ENCODE measurements at regions not wholly inside any gene's neighbourhood (a gene's known extent, or its start where the extent isn't known, plus 50 kb on each side); places are given as distances from the start of the nearest gene placed in this dataset.

DNA sequence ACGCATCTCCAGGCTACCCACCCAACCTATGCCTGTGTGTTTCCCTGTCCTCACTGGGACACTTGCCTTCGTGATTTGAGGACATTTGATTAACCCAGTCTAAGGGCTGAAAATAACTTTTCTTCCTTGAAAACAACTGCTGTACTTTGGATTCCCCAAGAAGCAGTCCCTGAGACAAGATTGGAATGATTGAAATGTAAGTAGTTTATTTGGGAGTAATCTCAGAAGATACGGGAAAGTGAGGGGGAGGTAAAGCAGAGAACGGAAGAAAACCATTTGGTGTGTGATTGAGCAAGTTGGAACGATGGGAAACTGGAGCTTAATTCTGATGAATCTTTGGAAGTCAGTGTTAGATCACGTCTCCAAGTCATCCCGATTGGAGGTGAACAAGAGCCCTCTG lies 143.8 kb upstream of the LMCD1 start:
- no peak for DNase-seq (ENCODE audit: low read depth)

DNA sequence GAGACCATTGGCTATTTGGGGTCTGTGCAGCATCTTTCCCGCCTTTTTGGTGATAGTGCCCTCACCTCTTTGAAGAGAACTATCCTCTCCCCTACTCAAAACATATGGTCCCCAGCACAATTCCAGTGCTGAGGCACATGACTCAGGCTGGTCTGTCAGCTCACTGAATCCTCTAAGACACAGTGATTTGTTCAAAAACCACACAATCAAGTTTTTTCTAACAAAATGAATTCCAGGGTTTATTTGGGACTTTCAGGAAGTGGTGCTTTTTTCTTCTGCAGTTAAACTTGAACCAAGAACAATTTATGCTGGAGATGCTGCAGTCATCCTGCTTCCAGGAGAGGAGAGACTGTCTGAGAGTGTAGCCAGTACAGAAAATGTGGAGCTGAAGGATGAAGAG lies 142.5 kb upstream of the LMCD1 start:
- DNase-seq (ENCODE audit: low read depth), result no peak

DNA sequence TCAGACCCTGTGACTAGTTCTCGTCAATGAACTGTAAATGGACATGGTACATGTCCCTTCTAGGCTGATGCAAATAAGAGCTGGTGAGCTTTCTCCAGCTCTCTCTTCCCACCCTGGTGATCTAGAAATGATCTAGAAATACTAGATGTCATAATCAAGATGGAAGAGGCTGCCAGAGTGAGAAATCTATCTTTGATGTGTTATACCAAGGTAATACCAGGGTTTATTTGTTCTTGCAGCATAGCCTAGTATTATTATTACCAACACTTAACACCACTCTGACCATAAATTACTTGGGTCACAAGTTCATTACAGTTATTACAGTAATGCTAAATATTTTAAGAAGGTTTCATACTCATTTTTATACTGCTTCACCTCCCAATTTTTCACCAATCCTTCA lies 138.4 kb upstream of the LMCD1 start:
- DNase-seq (ENCODE audit: low read depth), result no peak

DNA sequence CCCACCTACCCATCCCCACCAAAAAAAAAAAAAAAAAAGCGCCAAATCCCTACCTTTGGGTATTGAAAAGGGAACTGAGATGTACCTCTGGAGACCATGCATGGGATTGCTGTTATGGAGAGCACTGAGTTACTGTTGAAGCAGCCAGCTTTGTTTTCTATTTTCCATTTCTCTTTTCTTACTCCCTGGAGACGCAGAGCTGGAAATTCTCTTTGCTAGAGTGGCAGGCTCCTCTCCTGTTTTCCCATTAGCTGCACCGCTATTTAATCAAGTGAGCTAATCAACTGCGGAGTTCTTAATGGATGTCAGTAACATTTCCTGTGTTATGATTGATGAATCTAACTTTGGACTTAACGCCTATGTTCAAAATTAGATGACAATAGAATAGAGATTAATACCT lies 136.1 kb upstream of the LMCD1 start:
- no peak for DNase-seq (ENCODE audit: low read depth)

DNA sequence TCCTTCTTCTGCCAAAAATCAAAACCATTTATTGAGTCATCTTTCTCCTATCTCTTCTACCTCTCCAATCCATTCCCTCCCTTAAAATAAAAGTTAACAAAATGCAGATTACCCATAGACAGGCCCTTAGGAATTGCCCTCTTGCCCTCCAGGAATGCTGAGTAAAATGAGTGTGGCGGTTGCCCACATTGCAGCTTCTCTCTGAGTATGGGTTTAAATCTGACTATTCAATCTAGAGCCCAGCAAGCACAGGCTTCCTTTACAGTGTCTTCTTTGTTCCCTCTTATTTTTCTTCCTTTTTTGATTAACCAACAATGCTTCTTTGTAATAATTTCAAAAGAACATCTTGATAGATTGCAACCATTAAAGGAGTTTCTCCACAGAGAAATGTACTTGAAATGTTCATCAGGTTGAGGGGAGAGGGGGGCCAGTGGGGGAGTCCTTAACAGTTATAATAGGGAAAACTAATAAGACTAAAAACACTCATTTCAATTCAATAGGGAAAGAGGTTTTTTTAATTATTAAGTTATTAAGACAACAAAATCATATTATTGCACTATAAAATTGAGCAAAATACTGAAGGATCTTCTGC lies 135.3 kb upstream of the LMCD1 start:
- no peak for DNase-seq (ENCODE audit: low read depth)

DNA sequence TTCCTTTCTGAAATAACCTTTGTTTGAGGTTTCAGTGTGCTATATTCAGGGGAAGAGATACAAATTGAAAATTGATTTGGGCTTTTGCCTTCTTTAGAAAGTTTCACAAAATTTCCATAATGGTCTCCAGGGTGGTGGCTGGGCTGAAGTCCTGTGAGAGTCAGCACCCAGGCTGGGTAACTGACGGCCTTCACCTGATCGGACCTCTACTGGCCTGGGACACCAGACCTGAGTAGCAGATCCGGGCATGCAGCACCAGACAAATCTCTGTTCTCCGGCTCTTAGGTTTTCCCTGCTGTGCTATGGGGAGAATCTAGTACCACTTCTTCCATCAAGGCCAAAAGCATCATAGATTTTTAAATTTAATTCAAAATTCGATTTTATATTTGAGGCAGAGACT lies 133.0 kb upstream of the LMCD1 start:
- DNase-seq (ENCODE audit: low read depth), result no peak

DNA sequence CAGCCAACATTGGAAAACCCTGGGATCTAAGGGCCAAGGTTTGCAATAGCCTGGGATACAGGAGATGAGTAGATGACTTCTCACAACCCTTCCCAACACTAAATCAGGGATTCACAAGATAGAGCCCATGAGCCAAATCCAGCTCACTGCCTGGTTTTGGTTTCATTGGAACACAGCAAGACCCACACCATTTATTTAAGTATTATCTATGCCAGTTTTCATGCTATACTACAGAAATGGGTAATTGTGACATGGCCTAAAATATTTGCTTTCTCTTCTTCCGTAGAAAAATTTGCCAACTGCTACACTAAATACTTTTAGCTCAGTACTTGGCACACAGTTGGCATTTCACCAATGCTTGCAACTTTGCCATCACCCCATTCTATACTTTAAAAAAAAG lies 132.0 kb upstream of the LMCD1 start:
- DNase-seq (ENCODE audit: low read depth), result no peak

DNA sequence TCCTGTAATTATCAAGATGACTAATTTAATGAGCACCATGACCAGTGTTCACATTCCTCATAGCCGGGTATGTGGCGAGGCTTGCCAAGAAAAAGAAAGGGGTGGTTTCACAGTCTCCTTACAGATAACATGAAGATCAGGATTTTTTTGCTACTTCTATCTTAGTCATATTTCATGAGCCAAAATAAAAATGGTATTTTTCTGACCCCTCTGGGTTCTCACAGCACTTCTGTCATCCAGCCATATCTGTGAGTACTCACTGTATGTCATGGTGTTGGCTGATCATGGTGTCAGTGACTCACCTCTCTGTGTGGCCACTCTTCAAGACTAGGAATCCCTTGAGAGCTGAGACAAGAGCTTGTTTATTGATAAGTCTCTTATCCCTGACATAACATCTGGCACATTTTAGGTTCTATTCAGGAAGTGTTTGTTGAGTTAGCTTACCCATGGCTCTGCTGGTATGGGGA lies 130.5 kb upstream of the LMCD1 start:
- no peak for DNase-seq (ENCODE audit: low read depth)

DNA sequence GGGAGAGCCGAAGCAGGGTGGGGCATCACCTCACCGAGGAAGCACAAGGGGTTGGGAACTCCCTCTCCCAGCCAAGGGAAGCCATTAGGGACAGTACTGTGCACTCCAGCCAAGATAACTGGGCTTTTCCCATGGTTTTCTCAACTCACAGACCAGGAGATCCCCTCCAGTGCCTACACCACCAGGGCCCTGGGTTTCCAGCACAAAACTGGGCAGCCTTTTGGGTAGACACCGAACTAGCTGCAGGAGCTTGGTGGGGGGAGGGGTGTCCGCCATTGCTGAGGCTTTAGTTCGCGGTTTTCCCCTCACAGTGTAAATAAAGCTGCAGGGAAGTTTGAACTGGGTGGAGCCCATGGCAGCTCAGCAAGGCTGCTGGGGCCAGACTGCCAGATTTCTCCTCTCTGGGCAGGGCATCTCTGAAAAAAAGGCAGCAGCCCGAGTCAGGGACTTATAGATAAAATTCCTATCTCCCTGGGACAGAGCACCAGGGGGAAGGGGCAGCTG lies 129.6 kb upstream of the LMCD1 start:
- no peak for DNase-seq (ENCODE audit: low read depth)

DNA sequence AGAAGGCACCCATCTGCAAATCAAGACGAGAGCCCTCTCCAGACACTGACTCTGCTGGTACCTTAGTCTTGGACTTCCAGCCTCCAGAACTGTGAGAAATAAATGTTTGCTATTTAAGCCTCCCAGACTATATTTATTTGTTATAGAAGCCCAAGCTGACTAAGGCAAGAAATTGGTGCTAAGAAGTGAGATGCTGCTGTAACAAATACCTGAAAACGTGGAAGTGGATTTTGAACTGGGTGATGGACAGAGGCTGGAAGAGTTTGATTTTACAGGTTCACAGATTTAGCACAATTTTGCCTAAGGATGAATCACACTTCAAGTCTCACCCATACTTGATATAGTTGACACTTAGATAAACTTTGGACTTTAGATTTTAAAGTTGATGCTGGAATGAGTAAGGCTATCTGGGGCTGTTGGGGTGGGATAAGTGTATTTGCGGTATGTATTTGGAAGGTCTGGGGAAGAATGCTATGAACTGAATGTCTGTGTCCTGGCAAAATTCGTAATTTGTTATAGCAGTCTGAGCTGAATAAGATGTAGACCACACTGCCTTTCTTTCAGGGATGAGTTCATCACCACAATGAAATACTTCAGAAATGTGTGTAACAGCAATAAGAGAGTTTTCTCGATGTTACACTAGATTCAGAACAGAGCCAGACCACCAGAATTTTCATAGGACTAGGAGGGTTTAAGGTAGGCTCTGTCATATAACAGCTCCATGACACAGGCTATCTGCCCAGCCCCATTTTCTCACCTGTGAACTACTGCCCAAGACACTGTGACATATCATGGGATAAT lies 120.5 kb upstream of the LMCD1 start:
- DNase-seq (ENCODE audit: low read depth), result no peak

DNA sequence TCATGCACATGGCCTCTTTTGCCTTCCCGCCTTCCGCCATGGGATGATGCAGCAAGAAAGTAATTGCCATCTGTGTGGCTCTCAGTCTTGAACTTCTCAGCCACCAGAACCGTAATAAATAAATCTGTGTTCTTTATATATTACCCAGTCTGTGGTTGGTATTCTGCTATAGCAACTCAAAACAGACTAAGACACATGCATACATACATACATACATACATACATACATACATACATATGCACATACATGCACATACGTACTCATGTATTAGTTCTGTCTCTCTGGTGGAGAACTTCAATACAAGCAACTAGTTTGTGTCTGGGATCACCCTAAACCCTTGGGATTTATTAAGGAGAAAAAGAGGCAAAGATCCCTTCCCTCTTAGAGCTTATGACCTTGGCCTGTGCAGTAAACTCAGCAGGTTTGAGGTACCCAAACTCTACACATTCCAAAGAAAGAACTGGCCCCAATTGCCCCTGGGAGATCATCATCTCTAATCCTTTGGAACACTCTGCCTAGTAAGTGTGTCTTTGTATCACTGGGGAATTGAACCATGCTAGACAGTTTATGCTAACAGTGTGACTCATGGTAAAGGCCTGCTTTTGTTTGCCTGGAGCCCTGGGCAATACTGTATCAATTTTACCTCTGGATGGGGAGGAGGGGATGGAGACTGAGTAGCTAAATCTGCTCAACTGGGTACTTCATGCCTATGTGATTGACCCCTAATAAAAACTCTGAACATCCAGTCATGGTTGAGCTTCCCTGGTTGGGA lies 115.6 kb upstream of the LMCD1 start:
- DNase-seq (ENCODE audit: low read depth), result no peak

DNA sequence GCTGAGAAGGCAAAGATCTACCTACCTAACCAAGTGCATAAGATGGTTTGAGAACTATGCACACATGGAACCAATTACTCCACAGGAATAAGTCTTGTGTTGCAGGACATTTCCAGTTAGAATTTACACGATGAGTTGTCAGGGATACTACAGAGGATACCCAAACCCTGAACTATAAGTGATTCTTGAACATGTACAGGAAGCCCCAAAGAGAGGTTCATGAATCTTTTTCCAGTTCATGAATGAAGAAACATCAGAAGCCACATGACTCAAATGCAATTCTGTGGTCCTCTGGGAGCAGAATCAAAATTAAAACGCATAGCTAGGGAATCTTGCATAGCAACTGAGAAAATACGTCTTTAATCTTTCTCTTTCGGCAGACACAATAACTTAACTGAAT lies 114.1 kb upstream of the LMCD1 start:
- DNase-seq (ENCODE audit: low read depth), result no peak

DNA sequence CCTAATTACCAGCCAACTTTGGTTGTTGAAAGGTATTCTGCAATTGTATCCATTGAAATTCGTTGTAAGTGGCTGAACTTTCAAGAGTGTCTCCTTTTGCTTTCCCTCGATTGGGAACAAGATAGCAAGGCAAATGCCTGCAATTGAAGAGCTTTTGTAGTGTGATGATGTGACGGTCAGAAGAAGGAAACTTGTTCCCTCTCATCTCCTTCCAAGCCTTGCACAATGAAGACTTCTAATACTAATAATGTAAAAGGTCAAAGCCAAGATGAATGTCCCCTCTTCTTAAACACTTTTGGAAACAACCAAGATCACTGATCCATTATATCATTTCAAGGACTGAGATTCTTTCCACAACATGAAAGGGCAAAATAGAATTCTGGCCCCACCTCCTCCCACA lies 101.9 kb upstream of the LMCD1 start:
- DNase-seq (ENCODE audit: low read depth), result no peak

DNA sequence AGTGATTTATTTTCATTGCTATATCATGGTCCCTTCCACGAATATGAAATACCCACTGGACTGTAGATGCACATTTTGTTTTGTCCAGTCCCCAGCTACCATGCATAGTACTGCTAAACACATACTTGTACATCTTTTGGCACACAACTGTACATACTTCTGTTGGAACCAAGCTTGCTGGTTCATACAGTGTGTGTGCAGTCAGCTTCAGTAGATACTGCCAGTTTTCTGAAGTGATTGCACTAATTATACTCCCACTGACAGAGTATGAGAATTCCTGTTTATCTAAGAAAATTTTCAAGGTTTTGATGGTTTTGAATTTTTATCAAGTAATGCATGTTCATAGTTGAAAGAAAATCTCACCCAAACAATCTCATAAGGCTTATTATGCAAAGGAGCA lies 100.7 kb upstream of the LMCD1 start:
- DNase-seq (ENCODE audit: low read depth), result no peak

DNA sequence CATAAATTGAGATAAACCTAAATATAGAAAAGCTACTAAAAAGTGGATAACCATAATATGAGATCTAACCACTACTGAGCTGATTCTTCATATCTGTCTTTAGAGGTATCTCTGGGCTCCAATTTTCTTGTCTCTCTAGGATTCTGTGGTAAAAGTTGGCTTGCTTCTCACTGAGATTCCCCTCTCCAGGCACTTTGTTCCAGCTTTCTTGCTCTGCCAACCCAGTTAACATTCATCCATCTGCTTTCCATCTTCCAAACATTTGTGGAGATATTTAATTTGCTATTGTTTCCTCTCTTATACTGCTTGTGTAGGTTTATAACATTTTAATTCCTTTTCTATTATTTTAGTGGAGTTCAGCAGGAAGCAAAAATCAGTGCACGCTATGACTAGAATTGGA lies 97.6 kb upstream of the LMCD1 start:
- DNase-seq (ENCODE audit: low read depth), result no peak

DNA sequence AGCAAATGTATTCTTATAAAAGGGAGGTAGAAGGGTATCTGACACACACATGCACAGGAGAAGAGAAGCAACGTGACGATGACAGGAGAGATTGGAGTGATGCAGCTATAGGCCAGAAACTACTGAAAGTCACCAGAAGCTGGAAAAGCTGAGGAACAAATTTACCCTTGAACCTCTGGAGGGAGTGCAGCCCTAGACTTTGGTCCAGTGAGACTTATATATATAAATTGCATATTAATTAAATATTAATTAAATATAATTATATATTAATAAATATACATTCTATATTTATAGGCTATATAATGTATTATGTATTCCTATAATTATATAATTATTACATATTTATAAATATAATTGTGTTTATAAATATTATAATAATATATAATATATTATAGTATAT lies 96.5 kb upstream of the LMCD1 start:
- DNase-seq (ENCODE audit: low read depth), result no peak

DNA sequence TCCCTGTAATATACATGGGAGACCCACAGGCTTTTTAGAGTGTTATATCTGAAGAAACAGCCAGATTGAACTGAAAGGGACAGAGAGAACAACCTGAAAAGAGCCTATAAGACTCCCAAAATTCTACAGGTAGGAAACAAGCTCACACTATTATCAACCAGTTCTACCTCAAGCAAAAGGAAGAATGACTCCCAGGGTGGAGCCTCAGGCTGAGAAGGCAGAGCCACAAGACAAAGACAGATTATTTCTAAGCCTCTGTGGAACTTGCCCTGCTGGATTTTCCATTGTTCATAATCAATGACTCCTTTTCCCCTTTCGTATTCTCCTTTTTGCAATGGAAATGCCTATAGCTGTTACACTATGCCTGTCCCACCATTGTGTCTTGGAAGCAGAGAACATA lies 95.1 kb upstream of the LMCD1 start:
- DNase-seq (ENCODE audit: low read depth), result no peak

DNA sequence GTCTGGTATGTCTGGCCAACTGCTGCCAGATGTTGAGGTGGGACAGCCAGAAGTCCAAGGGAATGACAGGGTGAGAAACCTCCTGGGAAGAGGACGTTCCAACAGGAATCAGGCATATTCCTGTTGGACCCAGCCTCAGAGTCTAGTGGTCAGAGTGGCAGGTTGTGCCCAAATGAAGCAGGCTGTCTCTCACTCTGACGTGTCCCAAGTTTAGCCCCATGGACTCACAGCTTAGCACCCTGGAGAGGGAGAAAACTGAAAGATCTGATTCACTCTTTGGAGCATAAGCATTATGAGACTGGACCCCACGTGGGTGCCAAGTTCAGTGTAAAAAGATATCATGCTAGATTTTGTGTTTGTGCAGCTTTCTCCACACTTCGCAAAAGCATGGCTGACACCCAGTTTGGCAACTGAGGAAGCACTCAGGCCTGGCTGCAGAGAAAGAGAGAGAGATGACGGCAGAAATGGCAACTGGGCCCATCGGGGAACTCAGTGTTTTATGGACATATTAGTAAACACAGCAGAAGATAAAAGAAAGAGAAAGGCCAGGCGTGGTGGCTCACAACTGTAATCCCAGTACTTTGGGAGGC lies 88.2 kb upstream of the LMCD1 start:
- no peak for DNase-seq (ENCODE audit: low read depth)

DNA sequence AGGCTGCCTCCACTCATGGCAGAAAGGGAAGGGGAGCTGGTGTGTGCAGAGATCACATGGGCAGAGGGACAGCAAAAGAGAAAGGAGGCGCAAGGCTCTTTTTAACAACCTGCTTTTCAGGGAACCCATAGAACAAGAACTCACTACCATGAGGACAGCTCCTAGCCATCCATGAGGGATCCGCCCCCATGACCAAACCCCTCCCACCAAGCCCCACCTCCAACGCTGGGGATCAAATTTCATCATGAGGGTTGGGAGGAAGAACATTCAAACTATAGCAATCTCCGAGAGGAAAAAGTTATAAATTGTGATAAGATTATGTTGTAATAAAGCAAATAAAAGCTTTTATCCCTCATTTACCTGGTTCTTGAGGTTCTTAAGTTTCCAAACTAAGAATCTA lies 84.7 kb upstream of the LMCD1 start:
- DNase-seq (ENCODE audit: low read depth), result no peak

DNA sequence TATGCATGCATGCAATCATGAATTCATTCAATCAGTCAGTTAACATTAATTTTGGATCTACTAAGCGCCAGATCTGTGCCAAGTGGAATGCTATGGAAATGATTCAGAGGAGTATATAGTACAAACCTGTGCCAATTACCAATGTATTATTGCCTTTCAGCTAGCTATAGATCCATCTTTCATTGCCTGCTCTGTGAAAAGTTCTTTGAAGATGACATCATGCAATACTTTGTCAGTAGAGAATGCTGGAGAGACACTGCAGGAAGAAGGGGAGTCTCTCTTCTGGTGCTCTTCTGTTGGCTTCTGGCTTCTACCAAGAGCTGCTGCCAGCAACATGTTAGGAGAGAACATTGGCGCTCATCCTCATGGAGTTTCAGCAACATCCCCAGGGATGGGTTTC lies 81.0 kb upstream of the LMCD1 start:
- no peak for DNase-seq (ENCODE audit: low read depth)

DNA sequence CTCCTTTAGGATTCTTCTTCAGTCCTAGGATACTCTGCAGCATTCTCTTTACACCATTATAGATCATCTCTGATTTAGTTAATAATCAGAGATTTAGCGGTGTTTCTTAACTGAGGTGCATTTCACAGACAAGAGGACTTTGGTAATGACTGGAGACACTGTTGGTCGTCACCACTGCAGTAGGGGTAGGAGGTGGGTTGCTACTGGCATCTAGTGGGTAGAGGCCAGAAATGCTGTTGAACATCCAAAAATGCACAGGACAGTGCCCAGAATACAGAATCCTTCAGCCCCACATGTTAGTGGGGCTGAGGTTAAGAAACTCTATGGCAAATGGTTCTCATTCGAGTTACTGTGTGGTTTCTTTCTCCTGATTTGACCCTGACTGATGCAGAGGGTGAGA lies 80.4 kb upstream of the LMCD1 start:
- DNase-seq (ENCODE audit: low read depth), result no peak

DNA sequence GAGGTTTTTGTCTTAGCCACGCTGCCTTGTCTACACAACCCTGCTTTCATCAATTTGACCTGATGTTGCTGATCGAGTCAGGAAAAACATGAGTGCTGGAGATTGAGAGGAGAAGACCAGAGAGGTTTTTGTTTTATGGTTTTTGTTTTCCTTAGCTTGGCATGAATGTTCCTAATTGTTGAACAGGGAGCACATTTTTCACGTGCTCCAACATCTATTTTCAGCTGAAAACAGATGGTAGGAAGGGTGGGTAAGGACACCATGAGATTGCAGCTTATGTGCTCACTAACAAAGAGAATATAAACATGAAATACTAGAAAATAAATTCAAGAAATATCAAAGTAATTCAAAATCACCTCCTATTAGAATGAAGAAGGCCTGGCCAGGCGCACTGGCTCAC lies 79.9 kb upstream of the LMCD1 start:
- no peak for DNase-seq (ENCODE audit: low read depth)

DNA sequence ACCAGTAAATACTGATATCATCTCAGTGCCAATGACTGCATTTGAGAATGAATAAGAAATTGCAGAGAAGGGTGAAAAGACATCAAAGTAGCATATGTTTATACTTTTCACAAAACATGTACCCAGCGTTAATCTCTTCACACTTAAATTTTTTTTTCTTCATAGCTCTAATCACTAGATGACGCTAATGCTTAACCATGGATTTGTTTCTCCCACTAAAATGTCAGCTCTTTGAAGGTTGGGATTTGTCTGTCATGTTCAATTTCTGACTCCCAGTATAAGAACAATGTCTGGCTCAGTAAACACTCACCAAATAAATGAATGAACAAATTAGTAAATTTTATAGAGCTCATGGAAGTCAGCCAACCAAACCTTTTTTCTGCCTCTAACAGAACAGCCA lies 78.3 kb upstream of the LMCD1 start:
- DNase-seq (ENCODE audit: low read depth), result no peak

Measured in activated gamma-delta T cell treated with anti-CD3 and anti-CD28 coated beads, Interleukin-2, amount 50 U/mL, for 16 hours (primary cell).